DND-41 (cell line): ENCODE measurements at regions not wholly inside any gene's neighbourhood (a gene's known extent, or its start where the extent isn't known, plus 50 kb on each side); places are given as distances from the start of the nearest gene placed in this dataset.

Experiments used
- EZH2 ChIP-seq: IDR thresholded peaks from 3 replicates; pipeline ENCODE4 v1.6.1; 2012; ENCODE audit warnings: borderline replicate concordance, low read depth, mild to moderate bottlenecking, moderate library complexity, low read length, inconsistent platforms; ENCODE audit not compliant: severe bottlenecking
- TF ChIP-seq, protein P1 (sequence below): IDR thresholded peaks from 2 replicates; pipeline ENCODE4 v1.5.1; 2012; ENCODE audit warnings: borderline replicate concordance, low read length, moderate library complexity, mild to moderate bottlenecking; ENCODE audit not compliant: poor library complexity, severe bottlenecking; ENCODE audit errors: extremely low read depth

GRCh38 chr7:51606601-51607154, 290.1 kb upstream of the COBL start:
- TF ChIP-seq, protein P1, sequence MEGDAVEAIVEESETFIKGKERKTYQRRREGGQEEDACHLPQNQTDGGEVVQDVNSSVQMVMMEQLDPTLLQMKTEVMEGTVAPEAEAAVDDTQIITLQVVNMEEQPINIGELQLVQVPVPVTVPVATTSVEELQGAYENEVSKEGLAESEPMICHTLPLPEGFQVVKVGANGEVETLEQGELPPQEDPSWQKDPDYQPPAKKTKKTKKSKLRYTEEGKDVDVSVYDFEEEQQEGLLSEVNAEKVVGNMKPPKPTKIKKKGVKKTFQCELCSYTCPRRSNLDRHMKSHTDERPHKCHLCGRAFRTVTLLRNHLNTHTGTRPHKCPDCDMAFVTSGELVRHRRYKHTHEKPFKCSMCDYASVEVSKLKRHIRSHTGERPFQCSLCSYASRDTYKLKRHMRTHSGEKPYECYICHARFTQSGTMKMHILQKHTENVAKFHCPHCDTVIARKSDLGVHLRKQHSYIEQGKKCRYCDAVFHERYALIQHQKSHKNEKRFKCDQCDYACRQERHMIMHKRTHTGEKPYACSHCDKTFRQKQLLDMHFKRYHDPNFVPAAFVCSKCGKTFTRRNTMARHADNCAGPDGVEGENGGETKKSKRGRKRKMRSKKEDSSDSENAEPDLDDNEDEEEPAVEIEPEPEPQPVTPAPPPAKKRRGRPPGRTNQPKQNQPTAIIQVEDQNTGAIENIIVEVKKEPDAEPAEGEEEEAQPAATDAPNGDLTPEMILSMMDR = no peak
- no peak for TF ChIP-seq EZH2
